GM12878 (cell line): ENCODE measurements at regions not wholly inside any gene's neighbourhood (a gene's known extent, or its start where the extent isn't known, plus 50 kb on each side); places are given as distances from the start of the nearest gene placed in this dataset.

Experiments used
- ATAC-seq: fragments of 200-7000 bp; cut with Tn5 transposase; 3 replicates; pipeline ENCODE4 v1.9.1; 2020; ENCODE audit warnings: mild to moderate bottlenecking, moderate library complexity
- BruUV-seq: library from RNA; stranded (reverse); fragments of 400-500 nt; replicated peaks from 2 replicates; lab custom pipeline; 2021; lab: Mats Ljungman, UMichigan
- CTCF ChIA-PET: fragments of 300-600 bp; sonication (Branson Sonifier 250); formaldehyde crosslinking; extraction: SDS; loops from one replicate; lab custom pipeline; 2021; ENCODE audit warnings: inconsistent platforms; lab: Yijun Ruan, JAX
- POLR2A ChIA-PET: fragments of 350-600 bp; formaldehyde crosslinking; extraction: SDS; loops from one replicate; lab custom pipeline; 2021; ENCODE audit warnings: inconsistent platforms; lab: Charles Lee
- RAD21 ChIA-PET: fragments of 300-600 bp; sonication (Branson Sonifier 250); formaldehyde crosslinking; loops from one replicate; lab custom pipeline; 2023; ENCODE audit warnings: antibody characterized with exemption; ENCODE audit not compliant: unreplicated experiment; lab: Charles Lee
- SMC1A ChIA-PET: fragments of 300-600 bp; sonication (Branson Sonifier 250); formaldehyde crosslinking; loops from one replicate; lab custom pipeline; 2023; ENCODE audit not compliant: unreplicated experiment, uncharacterized antibody; lab: Charles Lee
- DNase-seq: peaks from one replicate; pipeline ENCODE4 v3.0.0-alpha.2; 2011; ENCODE audit warnings: low read depth, low spot score
- FAIRE-seq: peaks from 3 replicates; lab custom pipeline; 2011; peaks lifted over from hg19 to GRCh38; lab: Jason Lieb, UNC
- H2AFZ ChIP-seq: 2 replicates; pipeline ENCODE4 v1.6.0; 2011; ENCODE audit warnings: low read depth, low read length, control low read depth; ENCODE audit not compliant: control insufficient read depth
- H3K27ac ChIP-seq: 2 replicates; pipeline ENCODE4 v1.5.1; 2011; ENCODE audit warnings: control low read depth; ENCODE audit not compliant: control insufficient read depth, insufficient read depth
- H3K27me3 ChIP-seq, 2 experiments: replicated peaks in 1 of 2; 2 replicates each; pipeline versions ENCODE4 v1.6.0 to v1.6.1; 2011; ENCODE audit warnings: low read length in 1 of 2; ENCODE audit not compliant: control insufficient read depth in 2 of 2, insufficient read depth in 2 of 2
- H3K36me3 ChIP-seq, 2 experiments: 2 replicates each; pipeline ENCODE4 v1.5.1; 2011; ENCODE audit warnings: low read length in 1 of 2; ENCODE audit not compliant: control insufficient read depth in 2 of 2, insufficient read depth in 2 of 2
- H3K4me1 ChIP-seq: 2 replicates; pipeline ENCODE4 v1.6.1; 2011; ENCODE audit warnings: mild to moderate bottlenecking, low read length, moderate library complexity, mixed read lengths; ENCODE audit not compliant: control insufficient read depth, insufficient read depth
- H3K4me2 ChIP-seq: 2 replicates; pipeline ENCODE4 v1.6.0; 2011; ENCODE audit warnings: control low read depth; ENCODE audit not compliant: control insufficient read depth, insufficient read depth
- H3K4me3 ChIP-seq: fragments of 200-600 bp; sonication (generic); 2 replicates; pipeline ENCODE4 v1.5.1; 2016
- H3K79me2 ChIP-seq: 2 replicates; pipeline ENCODE4 v1.6.0; 2011; ENCODE audit warnings: low read length; ENCODE audit not compliant: control insufficient read depth, insufficient read depth
- H3K9ac ChIP-seq: 2 replicates; pipeline ENCODE4 v1.8.0; 2011; ENCODE audit warnings: low read length, control low read depth, mixed read lengths; ENCODE audit not compliant: control insufficient read depth, insufficient read depth
- H3K9me3 ChIP-seq: replicated peaks from 3 replicates; pipeline ENCODE4 v1.5.1; 2011; ENCODE audit warnings: mild to moderate bottlenecking, low read length; ENCODE audit not compliant: control insufficient read depth, insufficient read depth
- H4K20me1 ChIP-seq: 2 replicates; pipeline ENCODE4 v1.6.0; 2011; ENCODE audit not compliant: control insufficient read depth, insufficient read depth
- CBX3 ChIP-seq: fragments of 200-600 bp; sonication (generic); IDR thresholded peaks from 2 replicates; pipeline ENCODE4 v1.6.1; 2016; ENCODE audit warnings: low read depth, borderline replicate concordance
- EGR1 ChIP-seq, 2 experiments: IDR thresholded peaks; 1 replicate in 1 of 2; 2 replicates in 1 of 2; pipeline ENCODE4 v1.6.1; 2011 to 2012; ENCODE audit warnings: low read depth in 2 of 2, low read length in 2 of 2, borderline replicate concordance in 1 of 2, mild to moderate bottlenecking in 1 of 2, moderate library complexity in 1 of 2
- FOXM1 ChIP-seq: IDR thresholded peaks from 2 replicates; pipeline ENCODE4 v1.6.1; 2012; ENCODE audit warnings: low read depth, mild to moderate bottlenecking, inconsistent platforms, low read length, moderate library complexity
- MEF2A ChIP-seq: IDR thresholded peaks from 2 replicates; pipeline ENCODE4 v1.6.1; 2011; ENCODE audit warnings: low read depth, mild to moderate bottlenecking, low read length, moderate library complexity; ENCODE audit not compliant: insufficient read depth
- NFXL1 ChIP-seq: fragments of 450-650 bp; IDR thresholded peaks from 2 replicates; pipeline ENCODE4 v1.6.1; 2017; ENCODE audit warnings: antibody characterized with exemption, mild to moderate bottlenecking, borderline replicate concordance
- NRF1 ChIP-seq: conservative IDR thresholded peaks from 2 replicates; pipeline ENCODE4 v1.6.1; 2011; ENCODE audit warnings: mild to moderate bottlenecking, low read depth, low read length, improper control_type of control experiment
- POU2F2 ChIP-seq: IDR thresholded peaks from 3 replicates; pipeline ENCODE4 v1.6.1; 2011; ENCODE audit warnings: low read depth, mild to moderate bottlenecking, low read length, borderline replicate concordance
- RCOR1 ChIP-seq: conservative IDR thresholded peaks from 2 replicates; pipeline ENCODE4 v1.6.1; 2012; ENCODE audit warnings: low read depth, low read length, improper control_type of control experiment
- RUNX3 ChIP-seq: IDR thresholded peaks from 2 replicates; pipeline ENCODE4 v1.6.1; 2012; ENCODE audit warnings: low read length, inconsistent platforms
- STAT3 ChIP-seq: IDR thresholded peaks from 2 replicates; pipeline ENCODE4 v1.6.1; 2011; ENCODE audit warnings: low read depth, low read length, improper control_type of control experiment
- SUZ12 ChIP-seq: fragments of 200-600 bp; sonication (generic); IDR thresholded peaks from one replicate; pipeline ENCODE4 v1.6.1; 2018; ENCODE audit warnings: antibody characterized with exemption, mild to moderate bottlenecking; ENCODE audit not compliant: unreplicated experiment
- TAF1 ChIP-seq: IDR thresholded peaks from 2 replicates; pipeline ENCODE4 v1.6.1; 2011; ENCODE audit warnings: mild to moderate bottlenecking, low read depth, low read length, borderline replicate concordance
- ZZZ3 ChIP-seq: IDR thresholded peaks from 2 replicates; pipeline ENCODE4 v1.6.1; 2011; ENCODE audit warnings: low read depth; ENCODE audit not compliant: control insufficient read depth, insufficient read length
- WGBS: methylation state at CpG from one replicate; pipeline ENCODE4 v1.1.6; 2016; ENCODE audit warnings: low lambda C conversion rate; ENCODE audit not compliant: insufficient replicate concordance, insufficient coverage; ENCODE audit errors: missing lambda C conversion rate; 5-methylcytosine and 5-hydroxymethylcytosine counted together
- in situ Hi-C: fragments of 300-500 bp; cut with MboI; formaldehyde crosslinking; loops from 9 replicates; pipeline ENCODE4 v1.14.3; 2018; ENCODE audit warnings: mixed read lengths
- intact Hi-C: fragments of 100-400 bp; cut with micrococcal nuclease; formaldehyde crosslinking; loops from one replicate; pipeline ENCODE4 v1.14.2; 2022; ENCODE audit not compliant: unreplicated experiment
- TF ChIP-seq, protein P1 (sequence below): fragments of 450-650 bp; IDR thresholded peaks from 2 replicates; pipeline ENCODE4 v1.6.1; 2018; ENCODE audit warnings: borderline replicate concordance, mild to moderate bottlenecking; ENCODE audit not compliant: partially characterized antibody
- TF ChIP-seq, protein P2 (sequence below), 3 experiments: IDR thresholded peaks in 2 of 3; conservative IDR thresholded peaks in 1 of 3; 2 replicates each; pipeline ENCODE4 v1.5.1; 2011; ENCODE audit warnings: low read depth in 3 of 3, low read length in 3 of 3, mild to moderate bottlenecking in 3 of 3, control low read depth in 2 of 3, moderate library complexity in 2 of 3, inconsistent platforms in 1 of 3, mixed read lengths in 1 of 3; ENCODE audit not compliant: control insufficient read depth in 2 of 3, insufficient read depth in 1 of 3; ENCODE audit errors: extremely low read depth in 1 of 3

DNA sequence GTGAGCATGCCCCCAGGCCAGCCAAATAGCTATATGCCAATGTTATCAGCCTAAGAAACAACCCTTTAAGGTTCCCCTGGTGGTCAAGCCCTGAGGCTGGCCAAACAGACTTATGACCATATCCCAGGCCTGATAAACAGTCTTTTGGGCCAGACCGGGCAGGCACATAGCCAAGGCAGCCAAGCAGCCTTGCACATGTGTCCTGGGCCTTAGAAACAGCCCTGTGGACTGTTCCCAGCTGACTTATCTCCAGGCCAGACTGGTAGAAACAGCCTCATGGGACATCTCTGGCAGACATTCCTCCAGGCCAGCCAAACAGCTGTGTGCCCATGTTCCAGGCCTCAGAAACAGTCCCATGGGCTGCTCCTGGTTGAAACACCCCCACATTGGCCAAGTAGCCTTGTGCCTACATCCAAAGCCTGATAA lies 295.0 kb upstream of the MGAT4C start (continued):
- TF ChIP-seq TAF1 (no peak), STAT3 (no peak), FOXM1 (no peak), NRF1 (no peak)
- TF ChIP-seq, protein P1, sequence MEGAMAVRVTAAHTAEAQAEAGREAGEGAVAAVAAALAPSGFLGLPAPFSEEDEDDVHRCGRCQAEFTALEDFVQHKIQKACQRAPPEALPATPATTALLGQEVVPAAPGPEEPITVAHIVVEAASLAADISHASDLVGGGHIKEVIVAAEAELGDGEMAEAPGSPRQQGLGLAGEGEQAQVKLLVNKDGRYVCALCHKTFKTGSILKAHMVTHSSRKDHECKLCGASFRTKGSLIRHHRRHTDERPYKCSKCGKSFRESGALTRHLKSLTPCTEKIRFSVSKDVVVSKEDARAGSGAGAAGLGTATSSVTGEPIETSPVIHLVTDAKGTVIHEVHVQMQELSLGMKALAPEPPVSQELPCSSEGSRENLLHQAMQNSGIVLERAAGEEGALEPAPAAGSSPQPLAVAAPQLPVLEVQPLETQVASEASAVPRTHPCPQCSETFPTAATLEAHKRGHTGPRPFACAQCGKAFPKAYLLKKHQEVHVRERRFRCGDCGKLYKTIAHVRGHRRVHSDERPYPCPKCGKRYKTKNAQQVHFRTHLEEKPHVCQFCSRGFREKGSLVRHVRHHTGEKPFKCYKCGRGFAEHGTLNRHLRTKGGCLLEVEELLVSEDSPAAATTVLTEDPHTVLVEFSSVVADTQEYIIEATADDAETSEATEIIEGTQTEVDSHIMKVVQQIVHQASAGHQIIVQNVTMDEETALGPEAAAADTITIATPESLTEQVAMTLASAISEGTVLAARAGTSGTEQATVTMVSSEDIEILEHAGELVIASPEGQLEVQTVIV = no peak

DNA sequence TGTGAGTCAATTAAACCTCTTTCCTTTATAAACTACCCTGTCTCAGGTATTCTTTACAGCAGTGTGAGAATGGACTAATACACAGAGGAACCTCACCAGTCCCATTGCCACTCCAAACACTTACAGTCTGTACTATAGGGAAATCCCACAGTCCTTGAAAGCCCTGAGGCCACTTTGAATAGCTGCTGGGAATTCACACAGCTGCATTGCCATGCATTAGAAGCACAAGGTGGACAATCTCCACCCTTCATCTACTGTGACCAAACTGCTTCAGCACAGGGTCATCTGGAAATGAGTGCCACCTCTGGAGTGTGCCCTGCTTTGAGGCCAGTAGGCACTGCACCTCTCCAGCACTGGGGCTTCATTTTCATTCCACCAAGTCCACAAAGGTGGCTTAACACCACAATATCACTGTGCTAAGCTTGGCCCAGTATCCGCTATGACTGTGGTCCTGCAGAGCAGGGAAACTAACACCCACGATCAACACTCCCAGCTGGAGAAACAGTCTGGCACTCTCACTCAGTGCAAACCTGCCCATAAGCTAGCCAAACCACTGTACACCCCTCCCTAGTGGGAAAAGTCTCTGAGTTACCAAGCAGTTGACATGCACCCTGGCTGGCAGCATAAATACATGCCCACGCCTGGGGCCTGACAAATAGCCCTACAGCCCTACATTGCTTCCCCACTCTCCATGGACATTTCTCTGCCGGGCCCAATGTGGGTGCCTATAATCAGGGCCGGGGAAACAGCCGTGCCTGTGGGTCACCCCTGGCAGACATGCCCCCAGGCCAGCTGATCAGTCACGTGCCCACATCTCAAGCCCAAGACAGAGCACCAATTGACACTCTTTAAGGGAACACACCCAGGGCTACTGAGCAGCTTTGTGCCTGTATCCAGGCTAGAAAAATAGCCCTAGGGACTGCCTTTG lies 294.3 kb upstream of the MGAT4C start:
- ChIA-PET CTCF (no interaction called here), RAD21 (no interaction called here), SMC1A (no interaction called here), POLR2A (no interaction called here)
- H3K4me2 ChIP-seq = no peak overlapping the region
- 20% methylated on average over 7 of the region's 7 CpGs for WGBS
- no peaks in the 10 kb centered on the region for H3K27me3 ChIP-seq
- no peak overlapping the region for H3K4me3 ChIP-seq
- intact Hi-C loops (no loop called here), in situ Hi-C loops (no loop called here)
- no peak overlapping the region for H3K27ac ChIP-seq
- H4K20me1 ChIP-seq = no peaks in the 10 kb centered on the region
- DNase-seq = no peak
- no peak overlapping the region for H3K9ac ChIP-seq
- H3K79me2 ChIP-seq = no peaks in the 10 kb centered on the region
- no TSS peak for BruUV-seq
- ATAC-seq = no peak; the same call in 1 of the 3 replicates
- no peaks in the 10 kb centered on the region for H3K9me3 ChIP-seq
- H3K4me1 ChIP-seq = no peaks in the 10 kb centered on the region
- H2AFZ ChIP-seq = no peak overlapping the region
- FAIRE-seq = no peak
- H3K36me3 ChIP-seq = no peaks in the 10 kb centered on the region
- TF ChIP-seq RUNX3 (no peak), NFXL1 (no peak), MEF2A (no peak), ZZZ3 (no peak), SUZ12 (no peak), POU2F2 (no peak), EGR1 (IDR thresholded peaks at IDR 0.05; ENCODE audit: borderline replicate concordance in 1 of 2, low read depth in 2 of 2, low read length in 2 of 2) (no peak), CBX3 (no peak), RCOR1 (no peak)
- TF ChIP-seq, protein P1 = no peak
- TF ChIP-seq, protein P2, sequence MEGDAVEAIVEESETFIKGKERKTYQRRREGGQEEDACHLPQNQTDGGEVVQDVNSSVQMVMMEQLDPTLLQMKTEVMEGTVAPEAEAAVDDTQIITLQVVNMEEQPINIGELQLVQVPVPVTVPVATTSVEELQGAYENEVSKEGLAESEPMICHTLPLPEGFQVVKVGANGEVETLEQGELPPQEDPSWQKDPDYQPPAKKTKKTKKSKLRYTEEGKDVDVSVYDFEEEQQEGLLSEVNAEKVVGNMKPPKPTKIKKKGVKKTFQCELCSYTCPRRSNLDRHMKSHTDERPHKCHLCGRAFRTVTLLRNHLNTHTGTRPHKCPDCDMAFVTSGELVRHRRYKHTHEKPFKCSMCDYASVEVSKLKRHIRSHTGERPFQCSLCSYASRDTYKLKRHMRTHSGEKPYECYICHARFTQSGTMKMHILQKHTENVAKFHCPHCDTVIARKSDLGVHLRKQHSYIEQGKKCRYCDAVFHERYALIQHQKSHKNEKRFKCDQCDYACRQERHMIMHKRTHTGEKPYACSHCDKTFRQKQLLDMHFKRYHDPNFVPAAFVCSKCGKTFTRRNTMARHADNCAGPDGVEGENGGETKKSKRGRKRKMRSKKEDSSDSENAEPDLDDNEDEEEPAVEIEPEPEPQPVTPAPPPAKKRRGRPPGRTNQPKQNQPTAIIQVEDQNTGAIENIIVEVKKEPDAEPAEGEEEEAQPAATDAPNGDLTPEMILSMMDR (IDR thresholded peaks at IDR 0.05 in 2 of 3, conservative IDR thresholded peaks at IDR 0.05 in 1 of 3; ENCODE audit: control insufficient read depth in 2 of 3, extremely low read depth in 1 of 3, insufficient read depth in 1 of 3, low read depth in 3 of 3, low read length in 3 of 3) = no peak
